Activated CD8-positive, alpha-beta T cell treated with anti-CD3 and anti-CD28 coated beads, Interleukin-2, amount 10 ng/mL, durations not matched to agents 7 days and 5 days (primary cell): ENCODE measurements at regions not wholly inside any gene's neighbourhood (a gene's known extent, or its start where the extent isn't known, plus 50 kb on each side); places are given as distances from the start of the nearest gene placed in this dataset.

Experiments used
- ATAC-seq: fragments of 150-1000 bp; cut with Tn5 transposase; one replicate; pipeline ENCODE4 v1.10.0; 2021; ENCODE audit warnings: moderate library complexity
- CTCF ChIA-PET: fragments of 350-600 bp; sonication (Branson Sonifier 250); formaldehyde crosslinking; loops from one replicate; lab custom pipeline; 2021; ENCODE audit warnings: antibody characterized with exemption; lab: Charles Lee
- POLR2A ChIA-PET: fragments of 350-600 bp; sonication (Branson Sonifier 250); formaldehyde crosslinking; loops from one replicate; lab custom pipeline; 2021; ENCODE audit warnings: antibody characterized with exemption; lab: Charles Lee
- DNase-seq: peaks from one replicate; pipeline ENCODE4 v3.0.0-alpha.2; 2020
- H3K27ac Mint-ChIP-seq: one replicate; pipeline ENCODE4 v1.8.0; 2021; ENCODE audit warnings: mild to moderate bottlenecking, mixed read lengths
- H3K27me3 Mint-ChIP-seq: one replicate; pipeline ENCODE4 v1.8.0; 2021; ENCODE audit warnings: low read depth, mixed read lengths
- H3K36me3 Mint-ChIP-seq: one replicate; pipeline ENCODE4 v1.8.0; 2021; ENCODE audit warnings: low read depth, mixed read lengths
- H3K4me1 Mint-ChIP-seq: one replicate; pipeline ENCODE4 v1.8.0; 2021; ENCODE audit warnings: low read depth, mixed read lengths
- H3K4me3 Mint-ChIP-seq: one replicate; pipeline ENCODE4 v1.8.0; 2021; ENCODE audit warnings: mild to moderate bottlenecking, mixed read lengths
- H3K9me3 Mint-ChIP-seq: one replicate; pipeline ENCODE4 v1.8.0; 2022; ENCODE audit warnings: mixed read lengths; ENCODE audit not compliant: insufficient read depth

- H3K4me3 Mint-ChIP-seq: no peak overlapping the region
- H3K27me3 Mint-ChIP-seq: peaks cover 19% of the 10 kb centered on the region
- no peak overlapping the region for H3K27ac Mint-ChIP-seq
- ATAC-seq: no peak
- DNase-seq: peak; percentile 33
- ChIA-PET POLR2A (no interaction called here), CTCF (interaction anchor here (1.5 to 1.8 kb wide), 2 partner anchors 145 to 148 kb away, joined by 8 to 12 read pairs; no protein-coding TSS in a partner anchor)
- no peaks in the 10 kb centered on the region for H3K9me3 Mint-ChIP-seq
- H3K4me1 Mint-ChIP-seq: no peaks in the 10 kb centered on the region
- H3K36me3 Mint-ChIP-seq: no peaks in the 10 kb centered on the region
Measured at GRCh38 chr14:36028218-36028617, 148.3 kb downstream of the PTCSC3 start.

DNA sequence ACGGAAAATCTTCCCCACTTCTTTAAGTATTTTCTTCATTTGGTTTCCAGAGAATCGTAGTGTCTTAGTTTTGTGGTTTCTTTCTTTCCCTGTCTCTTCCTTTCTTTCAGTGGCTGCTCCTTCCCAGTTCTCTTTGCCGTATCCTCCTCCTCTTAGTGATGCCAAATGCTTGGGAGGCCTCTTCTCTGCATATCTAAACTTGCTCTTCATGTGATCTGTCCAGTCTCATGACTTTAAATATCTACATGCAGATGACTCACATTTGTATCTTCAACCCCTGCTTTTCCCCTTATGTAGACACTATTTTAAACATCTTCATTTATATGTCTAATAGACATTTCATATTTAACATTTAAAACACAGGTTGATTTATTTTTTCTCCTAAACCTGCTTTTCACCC, 149.2 kb downstream of the PTCSC3 start:
- no peak overlapping the region for H3K27ac Mint-ChIP-seq
- no peak overlapping the region for H3K4me3 Mint-ChIP-seq
- ChIA-PET POLR2A (no interaction called here), CTCF (no interaction called here)
- peaks cover 18% of the 10 kb centered on the region for H3K27me3 Mint-ChIP-seq
- DNase-seq: no peak
- H3K4me1 Mint-ChIP-seq: no peaks in the 10 kb centered on the region
- no peaks in the 10 kb centered on the region for H3K9me3 Mint-ChIP-seq
- no peaks in the 10 kb centered on the region for H3K36me3 Mint-ChIP-seq
- ATAC-seq: no peak

- Mint-ChIP-seq H3K27ac (no peak overlapping the region), H3K36me3 (no peaks in the 10 kb centered on the region), H3K27me3 (peaks cover 9% of the 10 kb centered on the region), H3K9me3 (no peaks in the 10 kb centered on the region), H3K4me1 (peaks cover 4% of the 10 kb centered on the region), H3K4me3 (no peak overlapping the region)
- POLR2A ChIA-PET: no interaction called here
- ATAC-seq: no peak
- CTCF ChIA-PET: interaction anchor here (1.2 to 3.1 kb wide), 2 partner anchors 46 to 139 kb away, joined by 4 to 13 read pairs; no protein-coding TSS in a partner anchor
- DNase-seq: no peak
Measured at GRCh38 chr14:36022765-36023410, 153.6 kb downstream of the PTCSC3 start.

- ChIA-PET POLR2A (no interaction called here), CTCF (interaction anchor here (0.6 to 3.1 kb wide), 4 partner anchors 47 to 206 kb away, joined by 3 to 13 read pairs (median 4); no protein-coding TSS in a partner anchor)
- H3K27me3 Mint-ChIP-seq: peaks cover 9% of the 10 kb centered on the region
- ATAC-seq (no peak), DNase-seq (no peak)
- no peak overlapping the region for H3K4me3 Mint-ChIP-seq
- H3K4me1 Mint-ChIP-seq: peaks cover 4% of the 10 kb centered on the region
- no peaks in the 10 kb centered on the region for H3K36me3 Mint-ChIP-seq
- no peak overlapping the region for H3K27ac Mint-ChIP-seq
- no peaks in the 10 kb centered on the region for H3K9me3 Mint-ChIP-seq
Measured at GRCh38 chr14:36021591-36022320, 154.8 kb downstream of the PTCSC3 start.

DNA sequence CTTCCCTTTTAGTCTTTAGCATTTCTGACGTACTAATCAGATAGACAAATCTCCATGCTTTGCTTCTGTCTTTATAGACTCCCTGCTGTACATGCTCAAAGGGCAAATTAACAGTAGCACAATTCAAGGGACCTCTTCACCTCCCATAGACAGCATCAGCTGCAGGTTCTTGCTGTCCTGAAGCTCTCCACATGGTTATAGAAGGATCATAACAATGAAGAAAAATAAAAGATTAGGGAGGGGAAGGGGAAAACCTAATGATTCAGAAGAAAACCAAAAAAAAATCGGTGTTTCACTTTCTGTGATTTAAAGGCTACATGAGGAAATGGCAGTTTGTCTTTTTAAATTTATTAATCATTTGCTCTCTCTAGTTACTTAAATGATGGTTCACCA, 155.5 kb downstream of the PTCSC3 start:
- Mint-ChIP-seq H3K27me3 (peaks cover 9% of the 10 kb centered on the region), H3K9me3 (no peaks in the 10 kb centered on the region), H3K27ac (no peak overlapping the region), H3K36me3 (no peaks in the 10 kb centered on the region), H3K4me1 (peaks cover 4% of the 10 kb centered on the region), H3K4me3 (no peak overlapping the region)
- no peak for DNase-seq
- POLR2A ChIA-PET: no interaction called here
- CTCF ChIA-PET: interaction anchor here (1.1 to 3.1 kb wide), 2 partner anchors 62 to 138 kb away, joined by 3 to 13 read pairs; no protein-coding TSS in a partner anchor
- no peak for ATAC-seq

GRCh38 chr14:36020120-36021029, 156.1 kb downstream of the PTCSC3 start:
- ChIA-PET POLR2A (no interaction called here), CTCF (interaction anchor here (3.1 kb wide), 1 partner anchor 137 kb away, joined by 13 read pairs; no protein-coding TSS in a partner anchor)
- Mint-ChIP-seq H3K4me3 (no peak overlapping the region), H3K27ac (no peak overlapping the region), H3K4me1 (peaks cover 4% of the 10 kb centered on the region), H3K9me3 (no peaks in the 10 kb centered on the region), H3K36me3 (no peaks in the 10 kb centered on the region), H3K27me3 (peaks cover 6% of the 10 kb centered on the region)
- ATAC-seq (no peak), DNase-seq (no peak)

GRCh38 chr14:36019126-36019525, 157.4 kb downstream of the PTCSC3 start:
- Mint-ChIP-seq H3K9me3 (no peaks in the 10 kb centered on the region), H3K4me3 (no peak overlapping the region), H3K27ac (no peak overlapping the region), H3K4me1 (peaks cover 4% of the 10 kb centered on the region), H3K36me3 (no peaks in the 10 kb centered on the region), H3K27me3 (no peaks in the 10 kb centered on the region)
- DNase-seq (no peak), ATAC-seq (no peak)
- ChIA-PET CTCF (no interaction called here), POLR2A (no interaction called here)

GRCh38 chr14:36014236-36014635, 162.3 kb downstream of the PTCSC3 start:
- Mint-ChIP-seq H3K36me3 (no peaks in the 10 kb centered on the region), H3K9me3 (no peaks in the 10 kb centered on the region), H3K27ac (no peak overlapping the region), H3K27me3 (peaks cover 7% of the 10 kb centered on the region), H3K4me3 (no peak overlapping the region), H3K4me1 (no peaks in the 10 kb centered on the region)
- ChIA-PET CTCF (no interaction called here), POLR2A (no interaction called here)
- DNase-seq (no peak), ATAC-seq (no peak)

DNA sequence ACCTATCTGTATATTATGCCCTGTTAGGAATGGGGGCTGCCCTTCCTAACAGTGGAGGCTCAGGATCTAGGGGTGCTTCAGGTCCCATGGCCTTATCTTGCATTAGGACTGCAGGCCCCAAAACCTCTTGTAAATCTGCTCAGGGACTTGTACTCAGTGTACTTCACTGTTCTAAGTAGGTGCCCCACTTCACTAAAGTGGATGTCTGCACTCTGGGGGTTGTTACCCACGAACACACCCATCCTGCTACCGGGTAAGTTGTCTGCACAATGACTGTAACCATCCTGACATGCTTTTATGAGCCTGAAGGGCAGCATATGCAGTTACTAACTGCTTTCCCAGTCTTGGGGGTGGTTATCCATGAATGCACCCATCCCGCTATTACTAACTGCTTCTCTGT, 163.0 kb downstream of the PTCSC3 start:
- H3K36me3 Mint-ChIP-seq: no peaks in the 10 kb centered on the region
- H3K4me1 Mint-ChIP-seq: no peaks in the 10 kb centered on the region
- H3K27me3 Mint-ChIP-seq: peaks cover 9% of the 10 kb centered on the region
- DNase-seq (no peak), ATAC-seq (no peak)
- H3K9me3 Mint-ChIP-seq: no peaks in the 10 kb centered on the region
- CTCF ChIA-PET: no interaction called here
- H3K4me3 Mint-ChIP-seq: no peak overlapping the region
- no peak overlapping the region for H3K27ac Mint-ChIP-seq
- POLR2A ChIA-PET: no interaction called here

DNA sequence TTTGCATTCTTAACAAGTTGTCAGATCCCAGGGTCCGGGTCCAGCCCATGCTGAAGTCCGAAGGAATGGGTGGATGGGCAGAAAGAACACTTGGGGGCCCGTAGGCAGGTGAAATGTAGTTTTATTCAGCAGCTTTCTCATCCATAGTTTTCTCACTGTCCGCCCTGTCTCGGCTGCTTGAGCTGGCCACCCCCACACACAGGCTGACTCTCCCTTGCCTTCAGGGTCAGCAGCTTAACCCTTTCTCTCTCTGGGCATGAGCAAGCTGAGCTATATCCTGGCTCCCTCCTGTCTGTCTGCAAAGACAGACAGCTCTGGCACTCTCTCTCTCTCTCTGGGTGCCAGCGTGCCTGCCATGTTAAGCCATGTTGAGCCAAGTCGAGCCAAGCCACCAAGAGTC, 163.9 kb downstream of the PTCSC3 start:
- Mint-ChIP-seq H3K36me3 (no peaks in the 10 kb centered on the region), H3K27ac (no peak overlapping the region), H3K9me3 (no peaks in the 10 kb centered on the region), H3K4me3 (no peak overlapping the region), H3K27me3 (peaks cover 9% of the 10 kb centered on the region), H3K4me1 (no peaks in the 10 kb centered on the region)
- DNase-seq (no peak), ATAC-seq (no peak)
- ChIA-PET CTCF (no interaction called here), POLR2A (no interaction called here)

GRCh38 chr14:36009643-36010042, 166.9 kb downstream of the PTCSC3 start:
- H3K36me3 Mint-ChIP-seq: no peaks in the 10 kb centered on the region
- peaks cover 12% of the 10 kb centered on the region for H3K27me3 Mint-ChIP-seq
- CTCF ChIA-PET: interaction anchor here (1.3 to 1.5 kb wide), 2 partner anchors 79 to 97 kb away, joined by 3 read pairs; no protein-coding TSS in a partner anchor

More at GRCh38 chr14:36009643-36010042, 166.9 kb downstream of the PTCSC3 start:
- ATAC-seq (no peak), DNase-seq (no peak)
- Mint-ChIP-seq H3K4me1 (no peaks in the 10 kb centered on the region), H3K27ac (no peak overlapping the region), H3K9me3 (no peaks in the 10 kb centered on the region), H3K4me3 (no peak overlapping the region)
- POLR2A ChIA-PET: no interaction called here
